K562 (cell line): ENCODE measurements at regions not wholly inside any gene's neighbourhood (a gene's known extent, or its start where the extent isn't known, plus 50 kb on each side); places are given as distances from the start of the nearest gene placed in this dataset.

Experiments
- ARID1B ChIP-seq: fragments of 450-650 bp; IDR thresholded peaks from 2 replicates; pipeline ENCODE4 v1.6.1; 2016; ENCODE audit warnings: antibody characterized with exemption, mild to moderate bottlenecking, inconsistent platforms
- ATF7 ChIP-seq: fragments of 450-650 bp; IDR thresholded peaks from 2 replicates; pipeline ENCODE4 v1.7.1; 2014; ENCODE audit warnings: mild to moderate bottlenecking, moderate library complexity
- BHLHE40 ChIP-seq: IDR thresholded peaks from 2 replicates; pipeline ENCODE4 v1.6.1; 2011; ENCODE audit warnings: low read length, improper control_type of control experiment
- CTBP1 ChIP-seq: fragments of 450-650 bp; IDR thresholded peaks from 2 replicates; pipeline ENCODE4 v1.6.1; 2016; ENCODE audit warnings: borderline replicate concordance
- FOXK2 ChIP-seq, 2 experiments: fragments of 450-650 bp; IDR thresholded peaks in 1 of 2; conservative IDR thresholded peaks in 1 of 2; 2 replicates each; pipeline ENCODE4 v1.6.1; 2016; ENCODE audit warnings: low read depth in 2 of 2, mild to moderate bottlenecking in 1 of 2
- GABPB1 ChIP-seq: sonication (generic); formaldehyde crosslinking; IDR thresholded peaks from 2 replicates; pipeline ENCODE4 v1.8.0; 2022; ENCODE audit warnings: mild to moderate bottlenecking, missing genetic modification reagents
- KAT8 ChIP-seq: fragments of 450-650 bp; IDR thresholded peaks from 2 replicates; pipeline ENCODE4 v1.6.1; 2016; ENCODE audit warnings: low read depth, mild to moderate bottlenecking
- KDM2B ChIP-seq: fragments of 250-450 bp; sonication (Bioruptor Pico); IDR thresholded peaks from 2 replicates; pipeline ENCODE4 v1.8.0; 2021; ENCODE audit warnings: mild to moderate bottlenecking, moderate library complexity
- KHSRP ChIP-seq: fragments of 450-650 bp; IDR thresholded peaks from 2 replicates; pipeline ENCODE4 v1.6.1; 2017
- NEUROD1 ChIP-seq: fragments of 150-350 bp; IDR thresholded peaks from 2 replicates; pipeline ENCODE4 v1.6.1; 2014; ENCODE audit warnings: borderline replicate concordance, low read length, low read depth; ENCODE audit not compliant: partially characterized antibody
- PBX2 ChIP-seq, 2 experiments: IDR thresholded peaks in 1 of 2; conservative IDR thresholded peaks in 1 of 2; 2 replicates each; pipeline ENCODE4 v1.6.1; 2016; ENCODE audit warnings: low read depth in 2 of 2, mild to moderate bottlenecking in 1 of 2, missing compliant biosample characterization in 1 of 2, missing genetic modification characterization in 1 of 2, moderate library complexity in 1 of 2
- PHF20 ChIP-seq: fragments of 450-650 bp; IDR thresholded peaks from 2 replicates; pipeline ENCODE4 v1.6.1; 2018; ENCODE audit not compliant: partially characterized antibody
- RUNX1 ChIP-seq: sonication (generic); IDR thresholded peaks from 2 replicates; pipeline ENCODE4 v1.6.1; 2016; ENCODE audit warnings: antibody characterized with exemption, low read depth
- YY1 ChIP-seq, 3 experiments: IDR thresholded peaks; 2 replicates each; pipeline ENCODE4 v1.6.1; 2011; ENCODE audit warnings: low read length in 2 of 3, mild to moderate bottlenecking in 2 of 3, moderate library complexity in 2 of 3, borderline replicate concordance in 1 of 3, control low read depth in 1 of 3, low read depth in 1 of 3; ENCODE audit not compliant: insufficient read depth in 3 of 3, insufficient replicate concordance in 2 of 3, control insufficient read depth in 1 of 3, insufficient read length in 1 of 3; ENCODE audit errors: extremely low read depth in 1 of 3
- ZBTB7A ChIP-seq: IDR thresholded peaks from 2 replicates; pipeline ENCODE4 v1.6.1; 2011; ENCODE audit warnings: low read depth, mild to moderate bottlenecking, low read length, moderate library complexity, borderline replicate concordance; ENCODE audit not compliant: control insufficient read depth
- ZFX ChIP-seq: sonication (generic); formaldehyde crosslinking; IDR thresholded peaks from 2 replicates; pipeline ENCODE4 v1.8.0; 2022; ENCODE audit warnings: mild to moderate bottlenecking, missing genetic modification reagents, moderate library complexity
- ZNF408 ChIP-seq: fragments of 250-450 bp; sonication (Bioruptor Pico); IDR thresholded peaks from 2 replicates; pipeline ENCODE4 v1.4.0; 2020; ENCODE audit warnings: low read depth, mild to moderate bottlenecking, moderate library complexity
- ZNF436 ChIP-seq: fragments of 250-450, 450-650 bp; sonication (Bioruptor Pico); formaldehyde crosslinking; IDR thresholded peaks from 2 replicates; pipeline ENCODE4 v1.7.0; 2020; ENCODE audit warnings: mild to moderate bottlenecking
- ZNF717 ChIP-seq: fragments of 250-450 bp; sonication (Bioruptor Pico); IDR thresholded peaks from 2 replicates; pipeline ENCODE4 v1.5.0; 2021
- TF ChIP-seq, protein P1 (sequence below), 3 experiments: fragments of 200-800 bp in 1 of 3; fragments of 250-450 bp in 1 of 3; fragments of 450-650 bp in 1 of 3; sonication (Bioruptor Pico) in 1 of 3; sonication (Bioruptor generic) in 1 of 3; formaldehyde crosslinking in 1 of 3; IDR thresholded peaks; 2 replicates each; pipeline versions ENCODE4 v1.6.1 to v1.8.0; 2016 to 2022; ENCODE audit warnings: mild to moderate bottlenecking in 2 of 3, missing genetic modification characterization in 2 of 3, missing compliant biosample characterization in 1 of 3, moderate library complexity in 1 of 3
- TF ChIP-seq, protein P2 (sequence below): sonication (generic); formaldehyde crosslinking; IDR thresholded peaks from 2 replicates; pipeline ENCODE4 v1.8.0; 2022; ENCODE audit warnings: missing genetic modification reagents, mild to moderate bottlenecking, borderline replicate concordance

DNA sequence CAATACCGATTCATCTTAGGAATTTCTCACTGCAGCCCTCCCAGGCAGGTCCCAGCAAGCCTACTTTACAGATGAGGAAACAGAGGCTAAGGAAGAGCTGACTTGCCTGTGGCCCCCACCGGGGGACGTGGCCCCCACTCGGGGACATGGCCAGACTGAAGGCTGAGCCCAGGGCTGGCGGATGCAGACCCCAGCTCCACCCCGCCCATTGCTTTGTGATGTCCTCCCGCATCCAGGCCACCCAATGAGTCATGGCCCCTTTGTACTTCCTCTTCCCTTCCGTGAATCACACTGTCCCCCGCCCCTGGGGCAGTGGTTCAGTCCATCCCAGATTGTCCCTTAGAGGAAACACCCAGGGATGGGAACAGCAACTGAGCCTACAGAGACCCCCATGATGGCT, 116.0 kb upstream of the ANO1 start (continued):
- TF ChIP-seq ZFX (CRISPR knock-in tag) (no peak), BHLHE40 (peak; percentile 68), GABPB1 (CRISPR knock-in tag) (peak; percentile 38; the same call in 1 of the 2 replicates), CTBP1 (peak; percentile 30; the same call in 1 of the 2 replicates), FOXK2 (conservative IDR thresholded peaks at IDR 0.05 in 1 of 2, IDR thresholded peaks at IDR 0.05 in 1 of 2; ENCODE audit: low read depth in 2 of 2) (peak in 1 of 2 experiments; percentile 95; a peak in 2 of 4 replicates), PHF20 (peak; percentile 35), KAT8 (no peak), NEUROD1 (no peak), RUNX1 (no peak), ZNF408 (CRISPR knock-in tag) (no peak), ZNF436 (no peak), ATF7 (peak; percentile 90), PBX2 (CRISPR knock-in tag; IDR thresholded peaks at IDR 0.05; ENCODE audit: low read depth) (no peak), PBX2 (tag; conservative IDR thresholded peaks at IDR 0.05; ENCODE audit: low read depth) (no peak), ZNF717 (CRISPR knock-in tag) (no peak), ARID1B (peak; percentile 51; the same call in 1 of the 2 replicates), YY1 (IDR thresholded peaks at IDR 0.05; ENCODE audit: borderline replicate concordance in 1 of 3, control insufficient read depth in 1 of 3, extremely low read depth in 1 of 3, insufficient read depth in 3 of 3, insufficient read length in 1 of 3, insufficient replicate concordance in 2 of 3, low read depth in 1 of 3, low read length in 2 of 3) (peak in 1 of 3 experiments; percentile 25), KHSRP (no peak), KDM2B (CRISPR knock-in tag) (no peak), ZBTB7A (peak; percentile 64; the same call in 1 of the 2 replicates)
- TF ChIP-seq, protein P1, sequence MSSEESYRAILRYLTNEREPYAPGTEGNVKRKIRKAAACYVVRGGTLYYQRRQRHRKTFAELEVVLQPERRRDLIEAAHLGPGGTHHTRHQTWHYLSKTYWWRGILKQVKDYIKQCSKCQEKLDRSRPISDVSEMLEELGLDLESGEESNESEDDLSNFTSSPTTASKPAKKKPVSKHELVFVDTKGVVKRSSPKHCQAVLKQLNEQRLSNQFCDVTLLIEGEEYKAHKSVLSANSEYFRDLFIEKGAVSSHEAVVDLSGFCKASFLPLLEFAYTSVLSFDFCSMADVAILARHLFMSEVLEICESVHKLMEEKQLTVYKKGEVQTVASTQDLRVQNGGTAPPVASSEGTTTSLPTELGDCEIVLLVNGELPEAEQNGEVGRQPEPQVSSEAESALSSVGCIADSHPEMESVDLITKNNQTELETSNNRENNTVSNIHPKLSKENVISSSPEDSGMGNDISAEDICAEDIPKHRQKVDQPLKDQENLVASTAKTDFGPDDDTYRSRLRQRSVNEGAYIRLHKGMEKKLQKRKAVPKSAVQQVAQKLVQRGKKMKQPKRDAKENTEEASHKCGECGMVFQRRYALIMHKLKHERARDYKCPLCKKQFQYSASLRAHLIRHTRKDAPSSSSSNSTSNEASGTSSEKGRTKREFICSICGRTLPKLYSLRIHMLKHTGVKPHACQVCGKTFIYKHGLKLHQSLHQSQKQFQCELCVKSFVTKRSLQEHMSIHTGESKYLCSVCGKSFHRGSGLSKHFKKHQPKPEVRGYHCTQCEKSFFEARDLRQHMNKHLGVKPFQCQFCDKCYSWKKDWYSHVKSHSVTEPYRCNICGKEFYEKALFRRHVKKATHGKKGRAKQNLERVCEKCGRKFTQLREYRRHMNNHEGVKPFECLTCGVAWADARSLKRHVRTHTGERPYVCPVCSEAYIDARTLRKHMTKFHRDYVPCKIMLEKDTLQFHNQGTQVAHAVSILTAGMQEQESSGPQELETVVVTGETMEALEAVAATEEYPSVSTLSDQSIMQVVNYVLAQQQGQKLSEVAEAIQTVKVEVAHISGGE (CRISPR knock-in tag; IDR thresholded peaks at IDR 0.05) = no peak
- TF ChIP-seq, protein P2, sequence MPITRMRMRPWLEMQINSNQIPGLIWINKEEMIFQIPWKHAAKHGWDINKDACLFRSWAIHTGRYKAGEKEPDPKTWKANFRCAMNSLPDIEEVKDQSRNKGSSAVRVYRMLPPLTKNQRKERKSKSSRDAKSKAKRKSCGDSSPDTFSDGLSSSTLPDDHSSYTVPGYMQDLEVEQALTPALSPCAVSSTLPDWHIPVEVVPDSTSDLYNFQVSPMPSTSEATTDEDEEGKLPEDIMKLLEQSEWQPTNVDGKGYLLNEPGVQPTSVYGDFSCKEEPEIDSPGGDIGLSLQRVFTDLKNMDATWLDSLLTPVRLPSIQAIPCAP (CRISPR knock-in tag) = no peak
